B cell (primary cell): ENCODE measurements at regions not wholly inside any gene's neighbourhood (a gene's known extent, or its start where the extent isn't known, plus 50 kb on each side); places are given as distances from the start of the nearest gene placed in this dataset.

ENCODE experiments used
- ATAC-seq: fragments of 200-7000 bp; cut with Tn5 transposase; one replicate; pipeline ENCODE4 v1.10.0; 2021; ENCODE audit warnings: low read depth, mild to moderate bottlenecking, moderate number of reproducible peaks, moderate library complexity
- CTCF ChIA-PET: fragments of 350-600 bp; sonication (Branson Sonifier 250); formaldehyde crosslinking; loops from one replicate; lab custom pipeline; 2021; ENCODE audit warnings: antibody characterized with exemption, inconsistent platforms; lab: Charles Lee
- POLR2A ChIA-PET: fragments of 350-600 bp; sonication (Branson Sonifier 250); formaldehyde crosslinking; loops from one replicate; lab custom pipeline; 2021; ENCODE audit warnings: antibody characterized with exemption; lab: Charles Lee
- DNase-seq: peaks from one replicate; pipeline ENCODE4 v3.0.0; 2013
- H2AFZ ChIP-seq: 2 replicates; pipeline ENCODE4 v1.6.1; 2012; ENCODE audit warnings: mild to moderate bottlenecking, low read depth, low read length; ENCODE audit not compliant: insufficient read depth, poor library complexity, severe bottlenecking
- H3K27ac ChIP-seq, 2 donors: 1 replicate in 1 of 2; 2 replicates in 1 of 2; pipeline ENCODE4 v1.5.1; 2012 to 2013; ENCODE audit warnings: low read length in 2 of 2, mild to moderate bottlenecking in 2 of 2, moderate library complexity in 1 of 2
- H3K27me3 ChIP-seq, 4 experiments: fragments of 200-600 bp in 1 of 4; sonication (generic) in 1 of 4; replicated peaks in 1 of 4; 1 replicate in 2 of 4; 2 replicates in 2 of 4; pipeline versions ENCODE4 v1.6.1 to v1.7.0; 2013 to 2016; ENCODE audit warnings: low read length in 3 of 4, mild to moderate bottlenecking in 2 of 4, mixed read lengths in 1 of 4, moderate library complexity in 1 of 4; ENCODE audit not compliant: insufficient read depth in 4 of 4, control insufficient read depth in 3 of 4; ENCODE audit errors: control extremely low read depth in 1 of 4
- H3K36me3 ChIP-seq, 2 experiments: replicated peaks in 1 of 2; 1 replicate in 1 of 2; 2 replicates in 1 of 2; pipeline versions ENCODE4 v1.6.1 to v1.7.1; 2013; ENCODE audit warnings: low read length in 1 of 2; ENCODE audit not compliant: insufficient read depth in 2 of 2, control insufficient read depth in 1 of 2; ENCODE audit errors: control extremely low read depth in 1 of 2, extremely low read depth in 1 of 2
- H3K4me1 ChIP-seq, 2 donors: fragments of 200-600 bp in 1 of 2; sonication (generic) in 1 of 2; 1 replicate in 1 of 2; 2 replicates in 1 of 2; pipeline versions ENCODE4 v1.5.1 to v1.6.1; 2013 to 2017; ENCODE audit warnings: low read length in 2 of 2; ENCODE audit not compliant: control insufficient read depth in 2 of 2, insufficient read depth in 2 of 2
- H3K4me2 ChIP-seq: replicated peaks from 2 replicates; pipeline ENCODE3; 2012; ENCODE audit warnings: mild to moderate bottlenecking, low read depth, low read length; ENCODE audit not compliant: poor library complexity, severe bottlenecking
- H3K4me3 ChIP-seq, 5 experiments: fragments of 200-600 bp in 1 of 5; sonication (generic) in 1 of 5; 1 replicate in 3 of 5; 2 replicates in 2 of 5; pipeline versions ENCODE4 v1.5.1 to v1.7.0; 2011 to 2016; ENCODE audit warnings: low read length in 4 of 5, mild to moderate bottlenecking in 4 of 5, low read depth in 2 of 5, control low read depth in 1 of 5, moderate library complexity in 1 of 5; ENCODE audit not compliant: insufficient read depth in 1 of 5; ENCODE audit errors: control extremely low read depth in 1 of 5, extremely low read depth in 1 of 5
- H3K79me2 ChIP-seq: fragments of 200-600 bp; sonication (generic); one replicate; pipeline ENCODE4 v1.6.0; 2016; ENCODE audit warnings: low read length; ENCODE audit not compliant: control insufficient read depth, insufficient read depth
- H3K9ac ChIP-seq: fragments of 200-600 bp; sonication (generic); 2 replicates; pipeline ENCODE4 v1.6.1; 2017; ENCODE audit warnings: mild to moderate bottlenecking, low read length, moderate library complexity
- H3K9me3 ChIP-seq, 3 donors: one replicate each; pipeline versions ENCODE4 v1.6.1 to v1.7.1; 2013; ENCODE audit warnings: low read length in 2 of 3; ENCODE audit not compliant: control insufficient read depth in 2 of 3, insufficient read depth in 1 of 3; ENCODE audit errors: control extremely low read depth in 1 of 3
- H4K20me1 ChIP-seq: 2 replicates; pipeline ENCODE4 v1.6.0; 2012; ENCODE audit warnings: mild to moderate bottlenecking, low read length; ENCODE audit not compliant: insufficient read depth, control insufficient read depth, poor library complexity, severe bottlenecking
- H3K27ac Mint-ChIP-seq: one replicate; pipeline ENCODE4 v1.8.0; 2021; ENCODE audit warnings: mixed read lengths
- H3K27me3 Mint-ChIP-seq: one replicate; pipeline ENCODE4 v1.8.0; 2021; ENCODE audit warnings: mixed read lengths
- H3K4me1 Mint-ChIP-seq: one replicate; pipeline ENCODE4 v1.8.0; 2021; ENCODE audit warnings: mixed read lengths
- H3K4me3 Mint-ChIP-seq: one replicate; pipeline ENCODE4 v1.8.0; 2021; ENCODE audit warnings: mixed read lengths
- H3K9me3 Mint-ChIP-seq: one replicate; pipeline ENCODE4 v1.8.0; 2022; ENCODE audit warnings: mixed read lengths; ENCODE audit not compliant: insufficient read depth
- CTCF ChIP-seq: fragments of 200-600 bp; IDR thresholded peaks from one replicate; pipeline ENCODE4 v1.8.0; 2022; ENCODE audit warnings: antibody characterized with exemption, mild to moderate bottlenecking
- EZH2 ChIP-seq: IDR thresholded peaks from 2 replicates; pipeline ENCODE4 v1.6.1; 2012; ENCODE audit warnings: borderline replicate concordance, low read depth, mild to moderate bottlenecking, moderate library complexity, low read length; ENCODE audit not compliant: insufficient read depth, poor library complexity, severe bottlenecking
- WGBS: methylation state at CpG from one replicate; pipeline ENCODE4 v1.1.5; 2013; ENCODE audit warnings: missing lambda C conversion rate; ENCODE audit not compliant: insufficient coverage; 5-methylcytosine and 5-hydroxymethylcytosine counted together
- intact Hi-C: fragments of 100-400 bp; cut with micrococcal nuclease; formaldehyde crosslinking; loops from one replicate; pipeline ENCODE4 v1.10.0; 2022

DNA sequence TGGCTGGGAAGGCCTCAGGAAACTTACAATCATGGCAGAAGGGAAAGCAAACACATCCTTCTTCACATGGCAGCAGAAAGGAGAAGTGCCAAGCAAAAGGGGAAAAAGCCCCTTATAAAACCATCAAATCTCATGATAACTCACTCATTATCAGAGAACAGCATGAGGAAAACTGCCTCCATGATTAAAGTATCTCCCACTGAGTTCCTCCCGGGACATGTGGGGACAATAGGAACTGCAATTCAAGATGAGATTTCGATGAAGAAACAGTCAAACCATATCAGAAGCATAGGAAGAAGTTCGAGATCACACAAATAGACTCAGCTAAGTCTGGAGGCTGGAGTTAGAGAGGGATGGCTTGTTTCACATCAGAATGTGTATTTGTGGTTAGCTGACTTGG lies 869.4 kb upstream of the PHF14 start:
- no peaks in the 10 kb centered on the region for H3K4me1 ChIP-seq
- no peak for TF ChIP-seq EZH2
- no peak overlapping the region for H2AFZ ChIP-seq
- no peaks in the 10 kb centered on the region for H3K27me3 Mint-ChIP-seq
- no peaks in the 10 kb centered on the region for H3K9me3 ChIP-seq
- H3K27ac Mint-ChIP-seq = no peak overlapping the region
- POLR2A ChIA-PET = no interaction called here
- H3K4me3 Mint-ChIP-seq = no peak overlapping the region
- H3K79me2 ChIP-seq = no peaks in the 10 kb centered on the region
- no peak overlapping the region for H3K4me2 ChIP-seq
- no peak overlapping the region for H3K4me3 ChIP-seq
- CTCF ChIA-PET = no interaction called here
- 93% methylated on average over 2 of the region's 3 CpGs for WGBS
- intact Hi-C loops = no loop called here
- H3K27ac ChIP-seq = no peak overlapping the region
- no peaks in the 10 kb centered on the region for H3K36me3 ChIP-seq
- H3K9me3 Mint-ChIP-seq = peaks cover 3% of the 10 kb centered on the region
- H4K20me1 ChIP-seq = no peaks in the 10 kb centered on the region
- H3K27me3 ChIP-seq = no peaks in the 10 kb centered on the region
- no peak for DNase-seq
- ATAC-seq = no peak
- H3K9ac ChIP-seq = no peak overlapping the region
- no peaks in the 10 kb centered on the region for H3K4me1 Mint-ChIP-seq

DNA sequence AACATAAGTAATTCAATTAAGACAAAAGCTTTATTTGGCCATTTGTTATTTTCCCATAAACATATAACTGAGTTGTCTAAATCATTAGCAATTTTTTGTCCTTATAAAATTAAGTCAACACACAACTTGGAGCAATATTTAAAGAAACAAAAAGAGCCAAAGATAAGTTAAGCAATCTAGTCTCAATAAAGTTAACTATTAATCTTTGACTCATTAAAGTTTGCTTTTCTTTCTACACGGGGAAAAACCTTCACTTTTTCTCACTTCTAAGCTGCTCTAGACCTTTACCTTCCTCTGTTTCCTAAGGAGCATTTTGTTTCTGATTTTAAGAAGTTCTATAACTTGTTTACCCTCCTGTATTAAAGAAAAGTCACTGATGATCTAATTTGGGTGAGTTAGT lies 867.1 kb upstream of the PHF14 start:
- POLR2A ChIA-PET = no interaction called here
- no peaks in the 10 kb centered on the region for H3K27me3 ChIP-seq

More for the DNA sequence above, 867.1 kb upstream of the PHF14 start:
- Histone ChIP-seq H3K36me3 (no peaks in the 10 kb centered on the region), H3K4me3 (no peak overlapping the region), H3K4me1 (no peaks in the 10 kb centered on the region), H3K27ac (no peak overlapping the region), H3K79me2 (no peaks in the 10 kb centered on the region), H2AFZ (no peak overlapping the region), H3K4me2 (no peak overlapping the region), H3K9me3 (no peaks in the 10 kb centered on the region), H3K9ac (no peak overlapping the region), H4K20me1 (no peaks in the 10 kb centered on the region)
- no peak for DNase-seq
- no peaks in the 10 kb centered on the region for H3K4me1 Mint-ChIP-seq
- H3K9me3 Mint-ChIP-seq = peaks cover 3% of the 10 kb centered on the region
- H3K4me3 Mint-ChIP-seq = no peak overlapping the region
- H3K27ac Mint-ChIP-seq = no peak overlapping the region
- no CpG with 5 or more reads among the region's 1 CpG for WGBS
- intact Hi-C loops = no loop called here
- TF ChIP-seq EZH2 (no peak), CTCF (no peak)
- no peaks in the 10 kb centered on the region for H3K27me3 Mint-ChIP-seq
- no peak for ATAC-seq
- CTCF ChIA-PET = no interaction called here
